ENCODE measurements at regions not wholly inside any gene's neighbourhood (a gene's known extent, or its start where the extent isn't known, plus 50 kb on each side); places are given as distances from the start of the nearest gene placed in this dataset.

DNA sequence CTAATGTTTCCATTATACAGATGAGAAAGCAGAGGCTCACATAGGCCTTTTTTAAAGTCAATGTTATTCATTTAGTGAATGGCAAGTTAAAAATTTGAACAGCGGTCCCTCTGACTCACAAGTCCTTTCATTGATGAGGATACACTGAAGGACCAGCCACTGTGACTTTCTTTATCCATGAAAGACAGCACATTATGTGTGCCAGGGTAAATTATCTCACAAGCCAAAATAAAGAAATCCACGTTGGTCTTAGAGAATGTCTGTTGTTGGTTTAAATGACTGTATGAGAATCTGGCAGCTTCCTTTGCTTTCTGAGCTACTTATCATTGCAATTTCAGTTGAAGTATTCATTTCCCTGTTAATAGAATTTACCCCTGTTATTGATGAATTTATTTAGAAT is 485.1 kb downstream of the TBL1XR1 start:
- DNase-seq = peak; percentile 27

DNA sequence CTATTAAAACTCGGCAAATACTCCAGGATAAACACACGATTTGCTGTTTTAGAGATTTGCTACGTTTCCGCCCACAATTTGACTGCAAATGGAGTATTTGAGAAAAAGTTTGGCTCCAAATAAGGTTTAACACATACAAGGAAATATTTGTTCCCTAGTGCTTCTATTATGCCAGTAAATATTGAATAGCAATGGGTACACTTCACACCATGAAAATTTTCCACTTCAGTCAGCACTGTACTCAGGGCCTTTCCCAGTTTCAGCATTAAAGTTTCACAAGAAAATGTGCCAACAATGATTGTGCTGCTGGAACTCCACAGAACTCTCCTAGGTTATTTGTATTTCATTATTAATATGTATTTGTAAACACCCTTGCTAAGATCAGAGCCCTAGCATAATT is 498.0 kb downstream of the TBL1XR1 start:
- DNase-seq = no peak

GRCh38 chr3:176697284-176697889 is 499.9 kb downstream of the TBL1XR1 start:
- no peak for DNase-seq

DNA sequence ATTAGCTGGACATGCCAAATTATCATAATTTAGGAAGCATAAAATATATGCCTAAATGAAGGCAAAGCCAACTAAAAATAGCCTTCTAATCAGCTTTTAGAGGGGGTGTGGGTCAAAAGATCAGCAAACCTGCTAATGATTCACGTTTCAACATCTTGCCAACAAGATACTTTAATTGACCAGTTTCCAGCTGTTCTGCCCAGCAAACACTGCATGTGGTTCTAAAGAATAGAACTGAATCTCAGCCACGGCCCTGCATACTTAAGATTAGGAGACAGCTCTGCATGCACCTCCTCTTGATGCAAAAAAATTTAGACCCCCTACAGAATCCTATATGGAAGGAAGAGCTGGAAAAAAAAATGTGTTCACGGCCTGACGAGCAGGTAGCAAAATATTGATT is 500.5 kb downstream of the TBL1XR1 start:
- DNase-seq = no peak

- DNase-seq = no peak
Measured at GRCh38 chr3:176692966-176693785, 504.1 kb downstream of the TBL1XR1 start.

DNA sequence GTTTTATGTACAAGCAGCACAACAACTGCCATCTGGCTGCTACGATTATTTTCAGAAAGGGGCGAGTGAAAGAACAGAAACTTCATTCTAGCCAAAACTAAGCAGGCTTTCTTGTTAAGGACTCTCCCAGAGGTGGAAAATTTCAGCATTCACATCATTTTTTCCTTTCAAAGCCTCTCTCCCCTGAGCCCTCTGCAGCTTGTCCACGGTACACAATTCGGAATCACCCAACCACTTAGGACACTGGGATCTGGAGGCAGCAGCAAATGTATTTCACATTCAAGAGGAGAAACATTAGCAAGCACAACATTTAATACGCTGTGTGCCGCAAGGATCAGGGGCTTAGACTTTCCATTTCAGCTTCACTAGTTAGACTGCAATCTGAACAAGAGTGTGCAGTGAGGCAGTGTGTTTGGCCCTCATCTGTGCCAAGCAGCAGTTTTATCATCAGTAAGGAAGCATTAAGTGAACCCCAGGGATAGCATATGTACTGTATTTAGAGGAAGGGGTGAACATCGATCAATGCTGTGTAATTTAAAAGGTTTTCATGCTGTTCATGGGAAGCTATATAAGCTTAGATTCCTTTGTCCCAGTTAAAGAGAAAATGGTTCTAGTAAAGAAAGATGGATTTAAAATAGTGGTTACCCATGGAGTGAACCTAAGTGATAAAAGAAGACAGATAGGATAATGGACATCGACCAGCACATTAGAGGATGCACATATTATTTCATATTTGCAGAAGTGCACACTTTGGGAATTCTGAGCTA is 504.9 kb downstream of the TBL1XR1 start:
- no peak for DNase-seq

DNA sequence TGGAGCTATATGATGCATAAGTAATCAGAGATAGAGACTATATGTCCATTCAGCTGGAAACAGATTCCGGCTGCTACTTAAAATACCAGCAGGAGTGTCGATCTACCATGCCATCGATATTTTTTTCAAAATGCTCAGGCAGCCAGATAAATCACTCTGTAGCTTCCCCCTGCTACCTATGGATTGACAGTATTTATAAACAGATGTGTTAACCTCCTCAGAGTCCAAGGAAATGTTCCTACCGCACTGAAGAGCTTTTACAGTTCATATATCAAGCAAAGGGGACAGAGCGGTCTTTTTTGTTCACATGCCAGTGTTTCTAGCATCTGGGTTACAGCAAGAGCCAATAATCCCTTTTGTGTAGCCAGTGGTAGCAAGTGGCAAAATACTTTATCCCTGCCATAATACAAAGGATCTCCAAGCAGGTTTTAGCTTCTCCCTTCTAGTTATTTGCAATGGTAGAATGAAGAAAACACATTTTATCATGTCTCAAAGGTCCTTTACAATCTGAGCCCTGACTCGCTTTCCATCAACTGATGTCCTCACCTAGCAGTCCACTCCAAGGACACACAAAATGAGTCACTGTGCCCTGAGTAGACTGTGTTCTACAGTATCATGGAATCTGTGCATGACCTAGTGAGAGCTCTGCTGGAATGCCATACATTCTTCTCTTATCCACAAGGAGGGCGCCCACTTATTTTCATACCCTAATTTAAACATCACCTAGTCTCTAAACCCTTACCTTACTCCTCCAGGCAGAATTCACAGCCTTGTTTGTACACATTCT is 507.0 kb downstream of the TBL1XR1 start:
- DNase-seq = peak; percentile 55

- DNase-seq = peak; percentile 84
Measured at GRCh38 chr3:176687754-176688153, 509.5 kb downstream of the TBL1XR1 start.

- DNase-seq = no peak
Measured at GRCh38 chr3:176683382-176683781, 513.9 kb downstream of the TBL1XR1 start.

DNA sequence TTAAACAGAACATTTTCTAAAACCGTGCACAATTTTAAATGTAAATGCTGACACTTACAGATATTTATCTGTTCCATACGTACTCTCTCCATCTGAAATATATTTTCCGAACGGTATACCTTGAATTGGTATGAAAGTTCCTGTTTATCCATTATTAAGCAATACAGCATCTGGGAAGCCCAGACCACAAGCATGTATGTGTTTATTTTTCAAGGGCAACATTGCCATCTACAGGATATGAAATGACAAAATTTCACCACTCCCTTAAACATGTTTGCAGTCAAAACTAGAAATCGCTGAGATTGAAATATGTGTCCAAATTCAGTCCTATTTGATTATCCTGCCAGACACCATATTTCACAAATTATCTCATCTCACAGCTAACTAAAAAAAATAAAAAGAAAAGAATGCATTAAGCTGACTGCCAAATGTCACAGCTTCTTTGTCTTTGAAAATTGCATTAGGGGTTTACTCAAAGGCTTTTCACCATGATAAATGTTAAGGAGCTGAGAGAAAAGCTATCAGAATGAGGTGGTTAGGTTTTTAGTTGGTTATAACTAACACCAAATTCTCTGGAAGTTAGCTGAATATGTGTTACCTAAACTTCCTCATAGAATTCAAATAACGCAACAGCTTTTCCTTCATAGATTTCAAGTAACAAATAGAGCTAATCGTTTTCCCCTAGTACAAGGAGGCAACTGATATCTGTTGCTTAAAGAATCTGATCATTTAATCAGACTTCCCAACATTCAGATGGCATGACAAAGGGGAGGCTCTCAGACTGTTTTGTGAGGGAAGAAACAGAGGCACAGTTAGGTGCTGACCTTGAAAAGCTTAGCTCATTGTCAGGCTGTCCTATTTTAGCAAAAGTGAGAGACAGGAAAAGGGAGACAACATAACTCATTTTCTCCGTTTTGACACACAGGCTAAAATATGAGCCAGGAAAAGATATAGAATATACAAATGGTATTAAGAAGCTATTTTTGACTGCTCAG is 533.1 kb downstream of the TBL1XR1 start:
- peak; percentile 70 for DNase-seq

DNA sequence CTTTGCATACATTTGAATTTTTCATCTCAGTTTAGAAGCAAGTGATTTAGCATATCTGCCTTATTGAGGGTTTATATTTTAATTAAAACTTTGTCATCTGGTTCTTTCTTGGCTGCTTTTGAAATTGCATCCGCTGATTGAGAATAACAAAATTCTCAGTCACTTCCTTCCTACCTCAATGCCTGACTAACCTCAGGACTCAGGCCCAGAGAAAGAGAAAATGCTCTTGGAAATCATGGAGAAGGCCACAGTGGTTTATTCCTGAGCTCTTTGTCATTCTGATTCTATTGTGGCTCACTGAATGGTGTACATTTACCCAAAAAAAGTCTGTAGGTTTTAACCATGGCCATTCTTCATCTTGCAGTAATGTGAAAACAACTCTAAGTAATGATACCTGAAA is 533.9 kb downstream of the TBL1XR1 start:
- DNase-seq = peak; percentile 17

DNA sequence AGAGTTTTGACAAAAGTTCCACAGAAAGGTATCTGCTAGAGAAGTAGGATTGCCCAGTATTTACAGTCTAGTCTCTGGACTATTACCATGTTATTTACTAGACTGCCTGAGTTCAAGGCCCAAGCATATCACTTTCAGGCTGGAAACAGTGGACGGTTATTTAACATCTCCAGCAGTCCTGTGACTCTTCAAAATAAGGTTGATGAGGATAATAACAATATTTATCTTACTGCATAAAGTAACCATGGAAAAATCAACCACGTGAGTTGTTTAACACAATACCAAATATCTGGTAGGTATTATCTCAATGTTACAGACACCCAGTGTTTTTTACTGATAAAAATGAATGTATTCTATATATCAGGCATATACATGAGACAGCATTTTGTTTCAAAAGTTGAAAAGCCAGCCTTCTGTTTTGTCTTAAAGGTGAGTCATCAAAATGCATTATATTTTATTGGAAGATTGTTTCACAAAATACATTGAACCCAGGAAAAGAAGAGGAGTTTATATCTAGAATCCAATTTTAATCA is 535.8 kb downstream of the TBL1XR1 start:
- DNase-seq = no peak

DNA sequence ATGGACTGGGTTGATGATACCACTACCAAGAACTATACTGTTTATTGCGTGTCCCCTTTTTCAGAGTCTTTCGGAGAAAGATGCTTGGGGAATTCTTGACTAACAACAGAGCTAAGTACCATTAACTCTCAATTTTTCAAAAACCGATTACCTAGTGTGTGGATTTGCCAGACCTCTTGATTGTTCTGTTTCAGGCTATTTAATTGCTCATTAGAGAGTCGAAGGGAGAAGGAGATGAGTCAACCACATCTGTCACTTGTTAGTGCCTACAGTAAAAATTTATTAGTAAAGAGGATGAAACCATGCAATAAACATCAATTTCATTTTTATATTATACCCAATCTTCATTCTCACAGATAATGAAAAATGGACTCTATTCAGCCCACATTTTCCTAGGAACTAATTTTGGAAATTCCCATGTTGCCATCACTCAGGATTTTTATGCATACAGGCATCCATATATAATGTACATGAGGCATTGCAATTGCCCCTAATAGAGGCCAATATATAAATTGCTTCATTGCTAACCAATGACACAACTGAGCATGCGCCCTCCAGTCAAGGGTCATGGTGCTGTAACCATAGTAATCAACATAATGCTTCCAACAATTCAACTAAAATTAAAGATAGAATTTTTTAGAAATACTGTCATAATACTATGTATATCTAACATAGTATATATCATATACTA is 541.7 kb downstream of the TBL1XR1 start:
- no peak for DNase-seq

DNA sequence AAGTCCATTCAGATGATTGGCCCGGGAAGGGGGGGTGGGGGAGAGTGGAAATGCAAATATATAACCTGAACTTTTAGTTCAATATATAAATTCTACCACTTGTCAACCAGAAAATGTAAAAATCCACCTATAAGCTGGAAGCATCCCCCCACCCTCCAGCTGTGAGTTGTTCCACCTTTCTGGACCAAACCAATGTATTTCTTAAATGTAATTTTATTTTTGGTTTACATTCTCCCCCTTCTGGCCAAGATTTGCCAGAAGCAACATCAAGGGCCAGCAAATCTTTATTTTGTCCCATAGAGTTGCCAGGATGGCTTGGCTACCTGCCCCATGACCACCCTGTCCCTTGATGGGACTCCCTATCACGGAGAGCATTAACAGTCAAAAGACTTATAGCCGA is 545.7 kb downstream of the TBL1XR1 start:
- no peak for DNase-seq

- peak; percentile 57 for DNase-seq
Measured at GRCh38 chr3:176650478-176650877, 546.8 kb downstream of the TBL1XR1 start.

GRCh38 chr3:176647987-176648386 is 549.3 kb downstream of the TBL1XR1 start:
- DNase-seq = no peak

GRCh38 chr3:176633511-176633910 is 563.8 kb downstream of the TBL1XR1 start:
- DNase-seq = no peak

DNA sequence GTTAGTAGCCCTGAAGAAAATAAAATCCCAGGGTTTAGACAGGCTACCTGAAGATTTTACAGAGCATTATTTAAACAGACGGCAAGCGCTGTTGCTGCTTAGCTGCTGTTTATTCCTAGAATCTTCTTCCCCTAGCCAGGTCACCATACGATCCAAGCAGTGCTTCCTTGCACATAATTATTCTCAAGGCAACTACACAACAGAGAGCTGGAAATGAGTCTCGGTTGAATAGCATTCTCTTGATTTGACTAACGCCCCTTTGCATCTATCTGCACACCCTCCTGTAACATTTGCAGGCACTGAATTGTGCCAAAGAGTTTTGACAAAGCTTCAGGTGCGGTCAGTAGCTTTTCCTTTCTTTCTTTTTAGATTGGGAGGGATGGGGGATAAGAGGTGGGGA is 564.4 kb downstream of the TBL1XR1 start:
- DNase-seq = no peak

GRCh38 chr3:176631165-176631564 is 566.1 kb downstream of the TBL1XR1 start:
- no peak for DNase-seq

DNA sequence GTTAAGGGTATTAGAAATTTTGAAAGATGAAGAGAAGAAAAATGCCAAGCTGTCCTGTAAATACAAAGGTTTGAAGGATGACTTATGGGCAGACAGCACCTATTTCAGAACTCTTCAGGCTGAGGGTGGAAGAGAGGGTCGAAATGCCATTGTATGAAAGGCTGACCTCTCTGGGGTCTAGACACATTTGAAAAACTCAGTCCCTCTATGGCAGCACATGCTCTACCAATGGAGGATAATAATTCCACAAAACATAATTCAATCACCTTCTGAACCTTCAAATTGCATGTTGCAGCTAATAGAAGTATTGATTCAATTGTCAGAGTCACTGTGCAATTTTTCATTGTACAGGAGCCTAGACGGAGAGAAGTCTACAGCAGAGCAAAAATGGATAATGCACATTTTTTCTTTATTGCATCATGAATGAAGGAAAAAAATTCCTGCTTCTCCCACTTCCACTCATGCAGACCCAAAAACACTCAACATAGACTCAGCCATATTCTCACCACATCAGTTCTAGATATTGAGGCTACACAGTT is 569.1 kb downstream of the TBL1XR1 start:
- DNase-seq = no peak
